ENCODE measurements at regions not wholly inside any gene's neighbourhood (a gene's known extent, or its start where the extent isn't known, plus 50 kb on each side); places are given as distances from the start of the nearest gene placed in this dataset.

DNA sequence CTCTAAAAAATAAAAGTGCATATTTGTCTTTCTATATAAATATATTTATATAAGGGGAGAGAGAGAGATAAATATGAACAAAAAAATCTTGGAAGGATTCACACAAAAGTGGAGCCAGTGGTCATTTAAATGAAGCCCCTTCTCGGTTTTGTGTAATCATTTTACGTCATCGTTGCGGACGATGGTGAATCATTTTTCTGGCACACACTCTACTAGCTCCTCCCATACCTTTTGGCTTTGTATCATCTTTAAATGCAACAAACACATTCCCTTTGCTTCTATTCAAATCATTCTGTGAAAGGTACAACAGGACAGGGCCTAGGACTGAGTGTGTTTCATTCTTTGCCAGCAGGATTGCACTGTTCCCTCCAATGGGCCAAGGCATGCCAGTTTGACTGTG is 186.8 kb downstream of the TGFB2 start:
- no peaks in the 10 kb centered on the region for H4K20me1 ChIP-seq (ENCODE audit: insufficient read depth, low read length)
- CTCF ChIA-PET (ENCODE audit: low intra/inter-chr PET ratio, low total read pairs) = no interaction called here
- no peaks in the 10 kb centered on the region for H3K36me3 ChIP-seq (replicated peaks in 1 of 2; ENCODE audit: control insufficient read depth in 1 of 2, insufficient read depth in 2 of 2, low read length in 2 of 2)
- H3K79me2 ChIP-seq (ENCODE audit: insufficient read depth, low read length) = no peaks in the 10 kb centered on the region
- H3K27ac ChIP-seq (ENCODE audit: extremely low read length, insufficient read depth, low read length) = no peak overlapping the region
- 73% methylated on average over 5 of the region's 5 CpGs for WGBS (ENCODE audit: low lambda C conversion rate)
- H3K4me2 ChIP-seq (ENCODE audit: low read depth, low read length) = no peak overlapping the region
- no peaks in the 10 kb centered on the region for H3K9me3 ChIP-seq (ENCODE audit: low read length)
- intact Hi-C loops (cut with micrococcal nuclease; ENCODE audit: unreplicated experiment) (no loop called here), in situ Hi-C loops (cut with HindIII; ENCODE audit: extremely low pct_ligation_motif_present, low pct_unique_long_range_greater_than_20kb) (no loop called here)
- no peak overlapping the region for H3K4me3 ChIP-seq (replicated peaks in 1 of 3; ENCODE audit: insufficient read depth in 1 of 3, low read depth in 2 of 3, low read length in 3 of 3)
- ATAC-seq (no peak), FAIRE-seq (no peak), DNase-seq (ENCODE audit: low spot score) (no peak)
- H3K27me3 ChIP-seq (ENCODE audit: control insufficient read depth in 1 of 2, insufficient read depth in 2 of 2, low read length in 2 of 2) = no peaks in the 10 kb centered on the region
- 0 out of 2 replicates have a peak, but pooled peaks cover 4% of the 10 kb centered on the region for H3K4me1 ChIP-seq (ENCODE audit: insufficient read depth, low read length)
- no peak overlapping the region for H2AFZ ChIP-seq (ENCODE audit: low read length)
- H3K9ac ChIP-seq (ENCODE audit: insufficient read depth, low read depth, low read length) = no peak overlapping the region
- TF ChIP-seq MED13 (CRISPR knock-in tag; IDR thresholded peaks at IDR 0.05) = no peak
- no peak for TF ChIP-seq RBM39 (IDR thresholded peaks at IDR 0.05; ENCODE audit: low read depth, low read length, poor library complexity, severe bottlenecking)
- no peak for TF ChIP-seq RFX5 (IDR thresholded peaks at IDR 0.05; ENCODE audit: low read depth, low read length)
- TF ChIP-seq, protein P1, sequence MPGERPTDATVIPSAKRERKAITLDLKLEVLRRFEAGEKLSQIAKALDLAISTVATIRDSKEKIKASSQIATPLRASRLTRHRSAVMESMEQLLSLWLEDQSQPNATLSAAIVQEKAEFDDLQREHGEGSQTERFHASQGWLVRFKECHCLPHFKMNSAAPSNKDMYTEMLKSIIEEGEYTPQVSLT (CRISPR knock-in tag; IDR thresholded peaks at IDR 0.05; ENCODE audit: borderline replicate concordance, low read depth) = no peak
- TF ChIP-seq SPEN (CRISPR knock-in tag; IDR thresholded peaks at IDR 0.05; ENCODE audit: low read depth) = no peak
- TF ChIP-seq, protein P2, sequence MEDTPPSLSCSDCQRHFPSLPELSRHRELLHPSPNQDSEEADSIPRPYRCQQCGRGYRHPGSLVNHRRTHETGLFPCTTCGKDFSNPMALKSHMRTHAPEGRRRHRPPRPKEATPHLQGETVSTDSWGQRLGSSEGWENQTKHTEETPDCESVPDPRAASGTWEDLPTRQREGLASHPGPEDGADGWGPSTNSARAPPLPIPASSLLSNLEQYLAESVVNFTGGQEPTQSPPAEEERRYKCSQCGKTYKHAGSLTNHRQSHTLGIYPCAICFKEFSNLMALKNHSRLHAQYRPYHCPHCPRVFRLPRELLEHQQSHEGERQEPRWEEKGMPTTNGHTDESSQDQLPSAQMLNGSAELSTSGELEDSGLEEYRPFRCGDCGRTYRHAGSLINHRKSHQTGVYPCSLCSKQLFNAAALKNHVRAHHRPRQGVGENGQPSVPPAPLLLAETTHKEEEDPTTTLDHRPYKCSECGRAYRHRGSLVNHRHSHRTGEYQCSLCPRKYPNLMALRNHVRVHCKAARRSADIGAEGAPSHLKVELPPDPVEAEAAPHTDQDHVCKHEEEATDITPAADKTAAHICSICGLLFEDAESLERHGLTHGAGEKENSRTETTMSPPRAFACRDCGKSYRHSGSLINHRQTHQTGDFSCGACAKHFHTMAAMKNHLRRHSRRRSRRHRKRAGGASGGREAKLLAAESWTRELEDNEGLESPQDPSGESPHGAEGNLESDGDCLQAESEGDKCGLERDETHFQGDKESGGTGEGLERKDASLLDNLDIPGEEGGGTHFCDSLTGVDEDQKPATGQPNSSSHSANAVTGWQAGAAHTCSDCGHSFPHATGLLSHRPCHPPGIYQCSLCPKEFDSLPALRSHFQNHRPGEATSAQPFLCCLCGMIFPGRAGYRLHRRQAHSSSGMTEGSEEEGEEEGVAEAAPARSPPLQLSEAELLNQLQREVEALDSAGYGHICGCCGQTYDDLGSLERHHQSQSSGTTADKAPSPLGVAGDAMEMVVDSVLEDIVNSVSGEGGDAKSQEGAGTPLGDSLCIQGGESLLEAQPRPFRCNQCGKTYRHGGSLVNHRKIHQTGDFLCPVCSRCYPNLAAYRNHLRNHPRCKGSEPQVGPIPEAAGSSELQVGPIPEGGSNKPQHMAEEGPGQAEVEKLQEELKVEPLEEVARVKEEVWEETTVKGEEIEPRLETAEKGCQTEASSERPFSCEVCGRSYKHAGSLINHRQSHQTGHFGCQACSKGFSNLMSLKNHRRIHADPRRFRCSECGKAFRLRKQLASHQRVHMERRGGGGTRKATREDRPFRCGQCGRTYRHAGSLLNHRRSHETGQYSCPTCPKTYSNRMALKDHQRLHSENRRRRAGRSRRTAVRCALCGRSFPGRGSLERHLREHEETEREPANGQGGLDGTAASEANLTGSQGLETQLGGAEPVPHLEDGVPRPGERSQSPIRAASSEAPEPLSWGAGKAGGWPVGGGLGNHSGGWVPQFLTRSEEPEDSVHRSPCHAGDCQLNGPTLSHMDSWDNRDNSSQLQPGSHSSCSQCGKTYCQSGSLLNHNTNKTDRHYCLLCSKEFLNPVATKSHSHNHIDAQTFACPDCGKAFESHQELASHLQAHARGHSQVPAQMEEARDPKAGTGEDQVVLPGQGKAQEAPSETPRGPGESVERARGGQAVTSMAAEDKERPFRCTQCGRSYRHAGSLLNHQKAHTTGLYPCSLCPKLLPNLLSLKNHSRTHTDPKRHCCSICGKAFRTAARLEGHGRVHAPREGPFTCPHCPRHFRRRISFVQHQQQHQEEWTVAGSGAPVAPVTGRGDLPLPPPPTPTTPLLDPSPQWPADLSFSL (CRISPR knock-in tag; IDR thresholded peaks at IDR 0.05) = no peak
- no peak for TF ChIP-seq RFXAP (CRISPR knock-in tag; IDR thresholded peaks at IDR 0.05; ENCODE audit: borderline replicate concordance)
- no peak for TF ChIP-seq TCF7 (IDR thresholded peaks at IDR 0.05; ENCODE audit: low read depth)
- no peak for TF ChIP-seq NFIC (IDR thresholded peaks at IDR 0.05; ENCODE audit: low read length)
- no TSS peak for BruUV-seq (replicated peaks)
- POLR2A ChIA-PET = no interaction called here

Measured in HepG2 (cell line).